GM23338 (cell line): ENCODE measurements at regions not wholly inside any gene's neighbourhood (a gene's known extent, or its start where the extent isn't known, plus 50 kb on each side); places are given as distances from the start of the nearest gene placed in this dataset.

Source experiments
- CREB1 ChIP-seq: fragments of 250-450 bp; sonication (Bioruptor Pico); IDR thresholded peaks from 2 replicates; pipeline ENCODE4 v1.5.0; 2020; ENCODE audit warnings: low read depth, mild to moderate bottlenecking, moderate library complexity
- EZH2 ChIP-seq: fragments of 200-600 bp; sonication (generic); IDR thresholded peaks from one replicate; pipeline ENCODE4 v1.8.0; 2017; ENCODE audit warnings: antibody characterized with exemption, mild to moderate bottlenecking, low read depth; ENCODE audit not compliant: unreplicated experiment
- EZH2phosphoT487 ChIP-seq: fragments of 200-600 bp; sonication (generic); IDR thresholded peaks from one replicate; pipeline ENCODE4 v1.8.1; 2018; ENCODE audit warnings: antibody characterized with exemption; ENCODE audit not compliant: unreplicated experiment
- JUNB ChIP-seq: IDR thresholded peaks from one replicate; pipeline ENCODE4 v1.6.1; 2016; ENCODE audit warnings: antibody characterized with exemption; ENCODE audit not compliant: unreplicated experiment
- NANOG ChIP-seq: IDR thresholded peaks from 2 replicates; pipeline ENCODE4 v1.6.1; 2016; ENCODE audit warnings: antibody characterized with exemption, borderline replicate concordance
- POLR2AphosphoS5 ChIP-seq: IDR thresholded peaks from 2 replicates; pipeline ENCODE4 v1.6.1; 2016; ENCODE audit warnings: antibody characterized with exemption, low read depth
- ZNF114 ChIP-seq: fragments of 250-450 bp; sonication (Bioruptor Pico); IDR thresholded peaks from 2 replicates; pipeline ENCODE4 v1.5.0; 2020; ENCODE audit warnings: mild to moderate bottlenecking, moderate library complexity
- ZNF331 ChIP-seq: fragments of 250-450 bp; sonication (Bioruptor Pico); IDR thresholded peaks from 2 replicates; pipeline ENCODE4 v1.5.0; 2020; ENCODE audit warnings: low read depth, mild to moderate bottlenecking, moderate library complexity
- TF ChIP-seq, protein P1 (sequence below), 2 experiments: fragments of 200-600 bp in 1 of 2; sonication (generic) in 1 of 2; conservative IDR thresholded peaks; 2 replicates each; pipeline versions ENCODE4 v1.5.1 to v1.6.1; 2016 to 2017; ENCODE audit warnings: antibody characterized with exemption in 2 of 2, low read depth in 2 of 2, mild to moderate bottlenecking in 2 of 2, moderate library complexity in 1 of 2
- TF ChIP-seq, protein P2 (sequence below): IDR thresholded peaks from 2 replicates; pipeline ENCODE4 v1.6.1; 2016; ENCODE audit warnings: antibody characterized with exemption
- TF ChIP-seq, protein P3 (sequence below): IDR thresholded peaks from one replicate; pipeline ENCODE4 v1.6.1; 2018; ENCODE audit warnings: antibody characterized with exemption; ENCODE audit not compliant: unreplicated experiment
- TF ChIP-seq, protein P4 (sequence below): fragments of 250-450 bp; sonication (Bioruptor Pico); IDR thresholded peaks from 2 replicates; pipeline ENCODE4 v1.5.0; 2020; ENCODE audit warnings: mild to moderate bottlenecking, moderate library complexity

DNA sequence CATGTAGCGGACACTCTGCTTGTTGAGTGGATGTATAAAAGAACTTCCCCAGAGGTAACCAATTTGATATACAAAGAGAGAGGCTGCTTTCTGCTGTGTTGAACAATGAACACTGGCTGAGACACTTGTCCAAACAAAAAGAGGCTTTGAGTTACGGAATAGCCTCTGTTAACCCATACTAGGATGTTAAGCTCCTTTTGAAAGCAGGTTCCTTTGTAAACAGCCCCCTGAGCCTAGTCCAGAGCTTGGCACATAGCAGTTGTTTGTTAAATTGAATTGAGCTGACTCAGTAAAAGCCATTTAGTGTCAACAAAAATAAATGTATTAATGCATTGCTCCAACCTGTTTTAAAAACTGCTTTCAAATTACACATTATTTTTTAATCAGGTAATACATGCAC is 200.1 kb downstream of the MZT1 start:
- TF ChIP-seq, protein P1, sequence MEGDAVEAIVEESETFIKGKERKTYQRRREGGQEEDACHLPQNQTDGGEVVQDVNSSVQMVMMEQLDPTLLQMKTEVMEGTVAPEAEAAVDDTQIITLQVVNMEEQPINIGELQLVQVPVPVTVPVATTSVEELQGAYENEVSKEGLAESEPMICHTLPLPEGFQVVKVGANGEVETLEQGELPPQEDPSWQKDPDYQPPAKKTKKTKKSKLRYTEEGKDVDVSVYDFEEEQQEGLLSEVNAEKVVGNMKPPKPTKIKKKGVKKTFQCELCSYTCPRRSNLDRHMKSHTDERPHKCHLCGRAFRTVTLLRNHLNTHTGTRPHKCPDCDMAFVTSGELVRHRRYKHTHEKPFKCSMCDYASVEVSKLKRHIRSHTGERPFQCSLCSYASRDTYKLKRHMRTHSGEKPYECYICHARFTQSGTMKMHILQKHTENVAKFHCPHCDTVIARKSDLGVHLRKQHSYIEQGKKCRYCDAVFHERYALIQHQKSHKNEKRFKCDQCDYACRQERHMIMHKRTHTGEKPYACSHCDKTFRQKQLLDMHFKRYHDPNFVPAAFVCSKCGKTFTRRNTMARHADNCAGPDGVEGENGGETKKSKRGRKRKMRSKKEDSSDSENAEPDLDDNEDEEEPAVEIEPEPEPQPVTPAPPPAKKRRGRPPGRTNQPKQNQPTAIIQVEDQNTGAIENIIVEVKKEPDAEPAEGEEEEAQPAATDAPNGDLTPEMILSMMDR (conservative IDR thresholded peaks at IDR 0.05; ENCODE audit: low read depth in 2 of 2): no peak
- no peak for TF ChIP-seq EZH2
- no peak for TF ChIP-seq ZNF331
- TF ChIP-seq POLR2AphosphoS5: no peak
- no peak for TF ChIP-seq EZH2phosphoT487
- TF ChIP-seq, protein P2, sequence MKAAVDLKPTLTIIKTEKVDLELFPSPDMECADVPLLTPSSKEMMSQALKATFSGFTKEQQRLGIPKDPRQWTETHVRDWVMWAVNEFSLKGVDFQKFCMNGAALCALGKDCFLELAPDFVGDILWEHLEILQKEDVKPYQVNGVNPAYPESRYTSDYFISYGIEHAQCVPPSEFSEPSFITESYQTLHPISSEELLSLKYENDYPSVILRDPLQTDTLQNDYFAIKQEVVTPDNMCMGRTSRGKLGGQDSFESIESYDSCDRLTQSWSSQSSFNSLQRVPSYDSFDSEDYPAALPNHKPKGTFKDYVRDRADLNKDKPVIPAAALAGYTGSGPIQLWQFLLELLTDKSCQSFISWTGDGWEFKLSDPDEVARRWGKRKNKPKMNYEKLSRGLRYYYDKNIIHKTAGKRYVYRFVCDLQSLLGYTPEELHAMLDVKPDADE: no peak
- TF ChIP-seq, protein P3, sequence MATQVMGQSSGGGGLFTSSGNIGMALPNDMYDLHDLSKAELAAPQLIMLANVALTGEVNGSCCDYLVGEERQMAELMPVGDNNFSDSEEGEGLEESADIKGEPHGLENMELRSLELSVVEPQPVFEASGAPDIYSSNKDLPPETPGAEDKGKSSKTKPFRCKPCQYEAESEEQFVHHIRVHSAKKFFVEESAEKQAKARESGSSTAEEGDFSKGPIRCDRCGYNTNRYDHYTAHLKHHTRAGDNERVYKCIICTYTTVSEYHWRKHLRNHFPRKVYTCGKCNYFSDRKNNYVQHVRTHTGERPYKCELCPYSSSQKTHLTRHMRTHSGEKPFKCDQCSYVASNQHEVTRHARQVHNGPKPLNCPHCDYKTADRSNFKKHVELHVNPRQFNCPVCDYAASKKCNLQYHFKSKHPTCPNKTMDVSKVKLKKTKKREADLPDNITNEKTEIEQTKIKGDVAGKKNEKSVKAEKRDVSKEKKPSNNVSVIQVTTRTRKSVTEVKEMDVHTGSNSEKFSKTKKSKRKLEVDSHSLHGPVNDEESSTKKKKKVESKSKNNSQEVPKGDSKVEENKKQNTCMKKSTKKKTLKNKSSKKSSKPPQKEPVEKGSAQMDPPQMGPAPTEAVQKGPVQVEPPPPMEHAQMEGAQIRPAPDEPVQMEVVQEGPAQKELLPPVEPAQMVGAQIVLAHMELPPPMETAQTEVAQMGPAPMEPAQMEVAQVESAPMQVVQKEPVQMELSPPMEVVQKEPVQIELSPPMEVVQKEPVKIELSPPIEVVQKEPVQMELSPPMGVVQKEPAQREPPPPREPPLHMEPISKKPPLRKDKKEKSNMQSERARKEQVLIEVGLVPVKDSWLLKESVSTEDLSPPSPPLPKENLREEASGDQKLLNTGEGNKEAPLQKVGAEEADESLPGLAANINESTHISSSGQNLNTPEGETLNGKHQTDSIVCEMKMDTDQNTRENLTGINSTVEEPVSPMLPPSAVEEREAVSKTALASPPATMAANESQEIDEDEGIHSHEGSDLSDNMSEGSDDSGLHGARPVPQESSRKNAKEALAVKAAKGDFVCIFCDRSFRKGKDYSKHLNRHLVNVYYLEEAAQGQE: no peak
- no peak for TF ChIP-seq JUNB
- no peak for TF ChIP-seq CREB1
- TF ChIP-seq, protein P4, sequence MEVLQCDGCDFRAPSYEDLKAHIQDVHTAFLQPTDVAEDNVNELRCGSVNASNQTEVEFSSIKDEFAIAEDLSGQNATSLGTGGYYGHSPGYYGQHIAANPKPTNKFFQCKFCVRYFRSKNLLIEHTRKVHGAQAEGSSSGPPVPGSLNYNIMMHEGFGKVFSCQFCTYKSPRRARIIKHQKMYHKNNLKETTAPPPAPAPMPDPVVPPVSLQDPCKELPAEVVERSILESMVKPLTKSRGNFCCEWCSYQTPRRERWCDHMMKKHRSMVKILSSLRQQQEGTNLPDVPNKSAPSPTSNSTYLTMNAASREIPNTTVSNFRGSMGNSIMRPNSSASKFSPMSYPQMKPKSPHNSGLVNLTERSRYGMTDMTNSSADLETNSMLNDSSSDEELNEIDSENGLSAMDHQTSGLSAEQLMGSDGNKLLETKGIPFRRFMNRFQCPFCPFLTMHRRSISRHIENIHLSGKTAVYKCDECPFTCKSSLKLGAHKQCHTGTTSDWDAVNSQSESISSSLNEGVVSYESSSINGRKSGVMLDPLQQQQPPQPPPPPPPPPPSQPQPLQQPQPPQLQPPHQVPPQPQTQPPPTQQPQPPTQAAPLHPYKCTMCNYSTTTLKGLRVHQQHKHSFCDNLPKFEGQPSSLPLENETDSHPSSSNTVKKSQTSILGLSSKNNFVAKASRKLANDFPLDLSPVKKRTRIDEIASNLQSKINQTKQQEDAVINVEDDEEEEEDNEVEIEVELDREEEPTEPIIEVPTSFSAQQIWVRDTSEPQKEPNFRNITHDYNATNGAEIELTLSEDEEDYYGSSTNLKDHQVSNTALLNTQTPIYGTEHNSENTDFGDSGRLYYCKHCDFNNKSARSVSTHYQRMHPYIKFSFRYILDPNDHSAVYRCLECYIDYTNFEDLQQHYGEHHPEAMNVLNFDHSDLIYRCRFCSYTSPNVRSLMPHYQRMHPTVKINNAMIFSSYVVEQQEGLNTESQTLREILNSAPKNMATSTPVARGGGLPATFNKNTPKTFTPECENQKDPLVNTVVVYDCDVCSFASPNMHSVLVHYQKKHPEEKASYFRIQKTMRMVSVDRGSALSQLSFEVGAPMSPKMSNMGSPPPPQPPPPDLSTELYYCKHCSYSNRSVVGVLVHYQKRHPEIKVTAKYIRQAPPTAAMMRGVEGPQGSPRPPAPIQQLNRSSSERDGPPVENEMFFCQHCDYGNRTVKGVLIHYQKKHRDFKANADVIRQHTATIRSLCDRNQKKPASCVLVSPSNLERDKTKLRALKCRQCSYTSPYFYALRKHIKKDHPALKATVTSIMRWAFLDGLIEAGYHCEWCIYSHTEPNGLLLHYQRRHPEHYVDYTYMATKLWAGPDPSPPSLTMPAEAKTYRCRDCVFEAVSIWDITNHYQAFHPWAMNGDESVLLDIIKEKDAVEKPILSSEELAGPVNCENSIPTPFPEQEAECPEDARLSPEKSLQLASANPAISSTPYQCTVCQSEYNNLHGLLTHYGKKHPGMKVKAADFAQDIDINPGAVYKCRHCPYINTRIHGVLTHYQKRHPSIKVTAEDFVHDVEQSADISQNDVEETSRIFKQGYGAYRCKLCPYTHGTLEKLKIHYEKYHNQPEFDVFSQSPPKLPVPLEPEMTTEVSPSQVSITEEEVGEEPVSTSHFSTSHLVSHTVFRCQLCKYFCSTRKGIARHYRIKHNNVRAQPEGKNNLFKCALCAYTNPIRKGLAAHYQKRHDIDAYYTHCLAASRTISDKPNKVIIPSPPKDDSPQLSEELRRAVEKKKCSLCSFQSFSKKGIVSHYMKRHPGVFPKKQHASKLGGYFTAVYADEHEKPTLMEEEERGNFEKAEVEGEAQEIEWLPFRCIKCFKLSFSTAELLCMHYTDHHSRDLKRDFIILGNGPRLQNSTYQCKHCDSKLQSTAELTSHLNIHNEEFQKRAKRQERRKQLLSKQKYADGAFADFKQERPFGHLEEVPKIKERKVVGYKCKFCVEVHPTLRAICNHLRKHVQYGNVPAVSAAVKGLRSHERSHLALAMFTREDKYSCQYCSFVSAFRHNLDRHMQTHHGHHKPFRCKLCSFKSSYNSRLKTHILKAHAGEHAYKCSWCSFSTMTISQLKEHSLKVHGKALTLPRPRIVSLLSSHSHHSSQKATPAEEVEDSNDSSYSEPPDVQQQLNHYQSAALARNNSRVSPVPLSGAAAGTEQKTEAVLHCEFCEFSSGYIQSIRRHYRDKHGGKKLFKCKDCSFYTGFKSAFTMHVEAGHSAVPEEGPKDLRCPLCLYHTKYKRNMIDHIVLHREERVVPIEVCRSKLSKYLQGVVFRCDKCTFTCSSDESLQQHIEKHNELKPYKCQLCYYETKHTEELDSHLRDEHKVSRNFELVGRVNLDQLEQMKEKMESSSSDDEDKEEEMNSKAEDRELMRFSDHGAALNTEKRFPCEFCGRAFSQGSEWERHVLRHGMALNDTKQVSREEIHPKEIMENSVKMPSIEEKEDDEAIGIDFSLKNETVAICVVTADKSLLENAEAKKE (CRISPR knock-in tag): no peak
- peak; percentile 45; the same call in 1 of the 2 replicates for TF ChIP-seq NANOG
- no peak for TF ChIP-seq ZNF114 (CRISPR knock-in tag)
